Fibroblast of skin of right biceps (primary cell): ENCODE measurements at regions not wholly inside any gene's neighbourhood (a gene's known extent, or its start where the extent isn't known, plus 50 kb on each side); places are given as distances from the start of the nearest gene placed in this dataset.
"Not testable (repeated sequence)": the region's sequence is repeated elsewhere in the genome, so short reads cannot be mapped to it uniquely, and the experiment has no call there.

Experiments
- DNase-seq: peaks from one replicate; pipeline ENCODE4 v3.0.0-alpha.2; 2013

- DNase-seq: not testable (repeated sequence)
These were observed 107.4 kb downstream of the SPDYE17 start for GRCh38 chr7:76924756-76925155.

DNA sequence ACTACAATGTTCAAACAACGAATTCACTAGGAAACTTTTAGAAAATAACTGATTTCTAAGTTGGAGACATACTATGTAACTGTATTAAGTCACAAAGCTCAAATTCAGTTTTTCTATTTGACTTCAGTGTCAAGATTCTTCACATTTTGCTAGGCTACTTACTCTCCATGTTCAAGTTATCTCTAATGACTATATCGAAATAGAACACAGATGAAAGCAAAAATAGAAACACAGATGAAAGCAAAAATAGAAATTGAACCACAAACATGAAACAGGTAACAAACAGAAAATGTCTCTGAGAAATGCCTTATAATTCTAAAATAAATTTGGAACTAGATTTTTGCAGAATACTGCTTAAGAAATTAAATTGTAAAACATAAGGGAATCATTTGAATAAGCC lies 113.5 kb downstream of the SPDYE17 start:
- not testable (repeated sequence) for DNase-seq

DNA sequence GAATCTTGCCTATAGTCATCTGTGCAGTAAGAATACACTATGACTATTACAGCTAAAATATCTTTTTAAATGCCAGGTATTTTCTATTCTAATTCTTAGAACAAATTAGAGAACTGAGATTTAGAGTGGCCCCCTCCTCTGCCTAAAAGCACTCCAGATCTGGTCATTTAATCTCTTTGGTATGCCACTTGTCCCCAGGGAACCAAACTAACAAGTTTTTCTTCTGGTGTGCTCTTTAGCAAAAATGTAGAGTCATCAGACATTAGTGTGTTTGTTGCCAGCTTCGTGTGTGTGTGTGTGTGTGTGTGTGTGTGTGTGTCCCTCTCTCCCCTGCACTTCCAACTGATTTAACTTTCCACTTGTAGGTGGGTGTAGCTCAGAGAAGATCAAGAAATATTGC lies 117.8 kb downstream of the SPDYE17 start:
- DNase-seq: not testable (repeated sequence)

- not testable (repeated sequence) for DNase-seq
These were observed 119.9 kb downstream of the SPDYE17 start for GRCh38 chr7:76912011-76912814.

- not testable (repeated sequence) for DNase-seq
These were observed 127.5 kb downstream of the SPDYE17 start for GRCh38 chr7:76904688-76905087.

- not testable (repeated sequence) for DNase-seq
These were observed 130.0 kb downstream of the SPDYE17 start for GRCh38 chr7:76901944-76902710.

- not testable (repeated sequence) for DNase-seq
These were observed 133.4 kb downstream of the SPDYE17 start for GRCh38 chr7:76898807-76899206.

DNA sequence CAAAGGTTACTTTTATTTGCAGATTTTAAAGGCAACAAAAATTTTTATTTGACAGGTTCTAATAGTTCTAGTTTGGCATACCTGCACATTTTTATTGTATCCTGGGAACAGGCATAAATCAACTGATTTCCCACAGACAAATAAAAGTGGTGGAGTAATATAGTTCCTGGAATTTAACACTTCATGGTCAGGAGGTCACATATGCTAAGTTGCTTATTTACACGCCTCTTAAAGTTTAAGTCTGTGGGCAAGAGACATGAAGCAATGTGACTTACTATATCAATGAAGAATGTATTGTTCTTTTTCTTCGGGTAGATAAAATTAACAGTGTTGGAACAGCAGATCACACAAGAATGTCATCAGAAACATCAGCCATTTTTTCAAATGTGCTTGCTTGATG lies 135.2 kb downstream of the SPDYE17 start:
- DNase-seq: peak; percentile 50

DNA sequence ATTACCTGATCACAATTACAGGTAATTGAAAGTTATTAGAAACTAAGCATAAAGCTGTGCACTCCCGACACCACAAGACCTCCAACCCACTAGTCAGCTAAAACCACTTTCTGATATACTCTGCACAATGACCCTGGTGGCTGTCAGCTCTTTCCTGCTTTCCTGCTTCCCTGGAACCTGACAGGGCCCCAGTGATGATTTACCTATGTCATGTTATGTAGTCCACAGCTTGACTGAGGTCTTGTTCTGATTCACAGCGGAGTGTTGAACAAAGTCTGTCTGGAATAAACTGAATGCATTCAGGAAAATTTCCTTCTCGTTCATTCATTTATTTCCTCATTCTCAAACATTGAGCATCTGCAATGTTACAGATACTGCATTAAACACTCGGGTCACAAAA lies 136.5 kb downstream of the SPDYE17 start:
- DNase-seq: not testable (repeated sequence)

DNA sequence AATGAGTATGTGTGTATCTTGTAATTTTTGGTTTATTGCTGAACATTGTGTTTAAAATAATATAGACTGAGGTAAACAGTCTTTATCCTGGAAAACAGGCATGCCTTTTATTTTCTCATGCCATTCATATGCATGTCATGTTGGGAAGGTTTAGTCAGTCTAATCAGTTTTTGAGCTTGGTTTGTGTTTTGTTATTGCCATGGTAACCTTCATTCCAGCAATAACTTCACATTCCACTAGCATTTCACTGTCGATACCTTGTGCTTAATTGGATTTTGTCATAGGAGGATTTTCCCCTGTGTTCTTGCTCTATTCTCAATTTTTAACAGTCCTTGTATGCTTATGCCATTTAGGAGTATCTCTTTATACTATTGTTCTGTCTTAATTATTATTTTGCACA lies 140.4 kb downstream of the SPDYE17 start:
- peak; percentile 50 for DNase-seq

DNA sequence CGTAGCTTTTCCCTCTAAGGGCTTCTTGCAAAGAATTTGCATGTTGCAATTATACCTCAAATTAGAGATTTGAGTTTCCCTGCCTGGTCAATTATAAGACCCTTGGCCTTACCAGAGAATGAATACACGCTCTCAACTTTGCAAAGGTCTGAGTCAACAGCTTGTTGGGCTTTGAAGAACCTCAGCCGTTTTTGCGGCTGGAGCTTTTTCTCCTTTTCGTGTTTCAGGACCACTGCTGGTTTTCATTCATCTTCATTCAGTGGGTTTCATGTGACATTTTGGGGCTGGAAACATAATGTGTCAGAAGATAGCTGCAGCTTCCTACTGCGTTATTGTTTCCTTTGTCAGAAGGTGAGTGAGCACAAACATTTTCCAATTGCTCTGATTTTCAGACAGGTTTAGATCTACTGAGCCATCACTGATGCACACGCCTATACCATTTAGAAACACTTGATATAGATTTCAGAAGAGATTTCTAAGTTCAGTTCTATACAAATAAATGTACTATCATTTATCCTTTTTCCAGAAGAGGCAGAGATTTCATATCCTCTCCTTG lies 152.3 kb downstream of the SPDYE17 start:
- DNase-seq: not testable (repeated sequence)

DNA sequence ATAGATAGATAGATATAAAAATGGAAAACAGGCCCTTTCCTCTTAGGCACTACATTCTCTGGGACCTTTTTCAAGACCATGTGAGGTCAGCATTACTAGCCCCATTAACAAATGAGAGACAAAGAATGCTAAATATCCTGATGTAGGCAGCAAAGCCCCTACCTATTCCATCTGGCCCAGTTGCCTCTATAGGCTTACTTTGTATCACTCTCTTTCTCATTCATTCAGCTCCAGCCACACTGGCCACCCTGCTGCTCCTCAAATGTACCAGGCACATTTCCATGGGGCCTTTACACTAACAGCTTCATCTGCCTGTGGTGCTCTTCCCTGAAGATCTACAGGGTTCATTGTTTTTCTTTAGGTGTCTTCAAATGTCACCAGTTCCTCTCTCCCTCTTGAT lies 156.4 kb downstream of the SPDYE17 start:
- not testable (repeated sequence) for DNase-seq

DNA sequence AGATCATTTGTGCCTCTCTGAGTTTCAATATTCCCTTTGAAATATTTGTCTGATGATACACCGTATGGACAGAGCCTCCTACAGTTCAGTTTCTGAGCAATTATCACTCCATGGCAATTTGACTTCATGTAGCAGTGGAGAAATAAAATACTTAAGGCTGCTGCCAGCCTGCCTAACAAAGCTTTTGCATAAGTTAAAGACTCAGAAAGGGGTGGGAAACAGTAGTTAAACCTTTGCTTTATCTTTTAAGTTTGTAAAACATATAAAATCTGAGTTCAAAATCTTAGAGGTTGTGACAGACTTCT lies 161.7 kb downstream of the SPDYE17 start:
- DNase-seq: not testable (repeated sequence)

DNA sequence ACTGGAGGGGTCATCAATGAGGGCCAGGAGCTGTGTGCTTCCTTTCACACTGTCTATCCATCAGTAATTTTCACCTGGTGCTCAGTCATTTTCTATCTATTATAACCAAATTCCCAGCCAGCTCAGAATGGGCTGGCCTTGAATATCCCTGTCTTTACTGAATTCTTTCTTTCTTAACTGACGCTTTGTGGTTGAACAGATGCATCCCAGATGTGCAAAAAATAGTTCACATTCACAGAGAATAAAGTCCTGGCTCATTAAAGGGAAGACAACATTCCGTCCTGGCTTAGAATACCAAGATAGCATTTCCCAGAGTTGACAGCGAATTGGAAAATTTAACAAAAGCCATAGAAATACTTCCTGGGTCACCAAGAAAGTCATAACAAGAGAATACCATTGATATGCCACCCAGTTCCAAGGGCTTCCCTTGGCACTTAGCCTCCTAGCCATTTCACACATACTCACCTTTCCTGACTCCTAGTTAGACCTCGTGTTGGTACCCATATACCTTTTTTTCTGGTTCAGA lies 164.7 kb downstream of the SPDYE17 start:
- DNase-seq: peak; percentile 4

- not testable (repeated sequence) for DNase-seq
These were observed 168.9 kb downstream of the SPDYE17 start for GRCh38 chr7:76863150-76863773.

GRCh38 chr7:76862241-76862640 lies 169.9 kb downstream of the SPDYE17 start:
- DNase-seq: not testable (repeated sequence)

- not testable (repeated sequence) for DNase-seq
These were observed 172.2 kb downstream of the SPDYE17 start for GRCh38 chr7:76859933-76860332.

DNA sequence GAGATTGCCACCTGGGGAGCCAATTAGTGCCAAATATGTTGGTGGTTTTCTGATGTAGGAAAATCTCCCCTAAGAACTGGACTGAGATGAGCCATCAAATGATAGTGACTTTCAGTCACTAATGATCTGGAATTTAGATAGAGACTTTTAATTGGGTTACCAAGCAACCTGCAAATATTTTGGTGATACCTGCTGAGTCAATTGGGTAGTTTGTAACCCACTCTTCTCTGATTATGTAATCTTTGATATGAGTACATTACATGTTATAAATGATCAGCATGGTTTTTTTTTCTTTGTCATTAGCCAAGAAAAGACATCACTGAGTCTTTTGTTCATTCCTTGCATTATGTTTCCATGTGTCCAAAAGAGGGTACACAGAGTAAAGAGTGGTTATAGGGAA lies 177.5 kb downstream of the SPDYE17 start:
- DNase-seq: not testable (repeated sequence)

- DNase-seq: not testable (repeated sequence)
These were observed 179.2 kb downstream of the SPDYE17 start for GRCh38 chr7:76852787-76853584.

DNA sequence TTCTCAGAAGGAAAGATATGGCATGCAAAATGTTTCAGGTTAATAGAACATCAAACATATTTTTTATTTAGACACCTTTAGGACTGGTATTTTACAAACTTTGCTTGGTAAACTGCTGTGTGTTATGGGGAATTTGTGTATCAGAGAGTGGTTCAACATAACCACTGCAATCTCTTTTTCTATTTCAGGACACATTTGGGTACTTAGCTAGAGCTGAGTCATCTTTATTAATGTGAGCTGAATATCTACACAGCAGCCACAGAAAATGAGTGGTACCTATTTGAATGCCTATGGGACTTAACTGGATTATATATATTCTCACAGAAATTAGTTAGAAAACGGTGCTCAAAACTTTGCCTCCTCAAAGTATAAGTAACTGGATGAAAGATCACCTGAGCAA lies 179.8 kb downstream of the SPDYE17 start:
- DNase-seq: not testable (repeated sequence)

GRCh38 chr7:76851617-76852016 lies 180.5 kb downstream of the SPDYE17 start:
- DNase-seq: not testable (repeated sequence)
